PC-3 (cell line): ENCODE measurements at regions not wholly inside any gene's neighbourhood (a gene's known extent, or its start where the extent isn't known, plus 50 kb on each side); places are given as distances from the start of the nearest gene placed in this dataset.

Source experiments
- EZH2 ChIP-seq: fragments of 300-600 bp; sonication (generic); IDR thresholded peaks from one replicate; pipeline ENCODE4 v1.6.1; 2017; ENCODE audit warnings: antibody characterized with exemption, mild to moderate bottlenecking, low read length; ENCODE audit not compliant: unreplicated experiment
- TF ChIP-seq, protein P1 (sequence below): fragments of 300-600 bp; sonication (generic); conservative IDR thresholded peaks from 2 replicates; pipeline ENCODE4 v1.5.1; 2017; ENCODE audit warnings: antibody characterized with exemption, low read depth, mild to moderate bottlenecking, low read length

GRCh38 chr3:64303401-64303800 lies 78.1 kb upstream of the PRICKLE2 start:
- TF ChIP-seq EZH2, result no peak
- TF ChIP-seq, protein P1, sequence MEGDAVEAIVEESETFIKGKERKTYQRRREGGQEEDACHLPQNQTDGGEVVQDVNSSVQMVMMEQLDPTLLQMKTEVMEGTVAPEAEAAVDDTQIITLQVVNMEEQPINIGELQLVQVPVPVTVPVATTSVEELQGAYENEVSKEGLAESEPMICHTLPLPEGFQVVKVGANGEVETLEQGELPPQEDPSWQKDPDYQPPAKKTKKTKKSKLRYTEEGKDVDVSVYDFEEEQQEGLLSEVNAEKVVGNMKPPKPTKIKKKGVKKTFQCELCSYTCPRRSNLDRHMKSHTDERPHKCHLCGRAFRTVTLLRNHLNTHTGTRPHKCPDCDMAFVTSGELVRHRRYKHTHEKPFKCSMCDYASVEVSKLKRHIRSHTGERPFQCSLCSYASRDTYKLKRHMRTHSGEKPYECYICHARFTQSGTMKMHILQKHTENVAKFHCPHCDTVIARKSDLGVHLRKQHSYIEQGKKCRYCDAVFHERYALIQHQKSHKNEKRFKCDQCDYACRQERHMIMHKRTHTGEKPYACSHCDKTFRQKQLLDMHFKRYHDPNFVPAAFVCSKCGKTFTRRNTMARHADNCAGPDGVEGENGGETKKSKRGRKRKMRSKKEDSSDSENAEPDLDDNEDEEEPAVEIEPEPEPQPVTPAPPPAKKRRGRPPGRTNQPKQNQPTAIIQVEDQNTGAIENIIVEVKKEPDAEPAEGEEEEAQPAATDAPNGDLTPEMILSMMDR, result no peak
